ENCODE measurements at regions not wholly inside any gene's neighbourhood (a gene's known extent, or its start where the extent isn't known, plus 50 kb on each side); places are given as distances from the start of the nearest gene placed in this dataset.
"Not testable (repeated sequence)": the region's sequence is repeated elsewhere in the genome, so short reads cannot be mapped to it uniquely, and the experiment has no call there.

DNA sequence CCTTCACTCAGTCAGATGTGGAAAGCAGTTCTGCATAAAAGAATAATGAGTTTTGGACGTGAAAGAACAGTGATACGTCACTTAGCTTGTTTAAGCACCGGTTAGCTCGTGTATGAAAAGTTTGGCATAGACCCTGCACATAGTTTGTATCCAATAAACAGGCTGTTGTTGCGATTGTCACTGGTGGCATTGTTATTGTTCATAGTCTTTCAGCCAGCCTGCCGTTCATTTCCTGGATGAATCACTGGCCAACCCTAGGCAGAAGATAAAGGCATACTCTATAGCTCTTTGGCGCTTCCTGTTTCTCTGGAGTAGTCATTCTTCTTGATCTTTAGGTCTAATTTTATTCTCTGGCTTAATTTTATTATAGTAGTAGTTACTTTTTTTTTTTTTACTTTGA, 57.8 kb upstream of the ANKRD30A start:
- H3K27me3 ChIP-seq: no peaks in the 10 kb centered on the region
- no peak overlapping the region for H3K4me3 ChIP-seq
- no peaks in the 10 kb centered on the region for H3K36me3 ChIP-seq
- H3K9me3 ChIP-seq: no peaks in the 10 kb centered on the region
- no peak for DNase-seq
- TF ChIP-seq POLR2A (IDR thresholded peaks at IDR 0.05): no peak
- TF ChIP-seq, protein P1, sequence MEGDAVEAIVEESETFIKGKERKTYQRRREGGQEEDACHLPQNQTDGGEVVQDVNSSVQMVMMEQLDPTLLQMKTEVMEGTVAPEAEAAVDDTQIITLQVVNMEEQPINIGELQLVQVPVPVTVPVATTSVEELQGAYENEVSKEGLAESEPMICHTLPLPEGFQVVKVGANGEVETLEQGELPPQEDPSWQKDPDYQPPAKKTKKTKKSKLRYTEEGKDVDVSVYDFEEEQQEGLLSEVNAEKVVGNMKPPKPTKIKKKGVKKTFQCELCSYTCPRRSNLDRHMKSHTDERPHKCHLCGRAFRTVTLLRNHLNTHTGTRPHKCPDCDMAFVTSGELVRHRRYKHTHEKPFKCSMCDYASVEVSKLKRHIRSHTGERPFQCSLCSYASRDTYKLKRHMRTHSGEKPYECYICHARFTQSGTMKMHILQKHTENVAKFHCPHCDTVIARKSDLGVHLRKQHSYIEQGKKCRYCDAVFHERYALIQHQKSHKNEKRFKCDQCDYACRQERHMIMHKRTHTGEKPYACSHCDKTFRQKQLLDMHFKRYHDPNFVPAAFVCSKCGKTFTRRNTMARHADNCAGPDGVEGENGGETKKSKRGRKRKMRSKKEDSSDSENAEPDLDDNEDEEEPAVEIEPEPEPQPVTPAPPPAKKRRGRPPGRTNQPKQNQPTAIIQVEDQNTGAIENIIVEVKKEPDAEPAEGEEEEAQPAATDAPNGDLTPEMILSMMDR (IDR thresholded peaks at IDR 0.05): no peak
- no peaks in the 10 kb centered on the region for H3K4me1 ChIP-seq
- no peak overlapping the region for H3K27ac ChIP-seq

DNA sequence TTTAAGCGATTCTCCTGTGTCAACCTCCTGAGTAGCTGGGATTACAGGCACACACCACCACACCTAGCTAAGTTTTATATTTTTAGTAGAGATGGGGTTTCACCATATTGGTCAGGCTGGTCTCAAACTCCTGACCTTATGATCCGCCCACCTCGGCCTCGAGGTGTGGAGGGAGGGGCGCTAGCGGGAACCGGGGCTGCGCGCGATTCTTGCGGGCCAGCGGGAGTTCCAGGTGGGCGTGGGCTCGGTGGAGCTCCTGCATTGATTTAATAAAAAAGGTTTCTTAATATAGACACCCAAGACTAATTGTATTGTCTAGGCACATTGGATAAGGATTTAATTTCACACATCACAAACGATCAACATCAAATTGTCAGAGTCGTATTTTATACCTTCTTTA, 63.1 kb upstream of the ANKRD30A start:
- H3K4me1 ChIP-seq, DNase-seq, H3K9me3 ChIP-seq, H3K27me3 ChIP-seq, H3K27ac ChIP-seq, H3K4me3 ChIP-seq, H3K36me3 ChIP-seq: not testable (repeated sequence)

DNA sequence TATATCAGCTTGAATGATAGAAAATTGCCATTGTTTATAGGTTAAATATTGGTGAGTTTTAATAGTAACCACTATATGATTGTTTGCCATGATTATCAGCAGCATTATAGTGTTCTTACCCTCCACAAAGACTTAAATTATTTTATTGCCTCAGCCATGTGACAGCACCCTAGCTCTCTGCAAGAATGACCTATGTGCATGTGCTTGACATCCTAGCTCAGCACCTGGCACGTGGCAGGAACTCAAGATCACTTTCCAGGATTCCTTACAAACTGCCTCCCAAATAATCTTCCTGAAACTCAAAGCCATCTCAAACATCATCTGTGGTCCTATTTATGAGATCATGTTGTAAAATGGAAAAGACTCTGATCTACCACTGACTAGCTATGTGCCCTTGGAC, 68.1 kb upstream of the ANKRD30A start:
- no peak for DNase-seq

DNA sequence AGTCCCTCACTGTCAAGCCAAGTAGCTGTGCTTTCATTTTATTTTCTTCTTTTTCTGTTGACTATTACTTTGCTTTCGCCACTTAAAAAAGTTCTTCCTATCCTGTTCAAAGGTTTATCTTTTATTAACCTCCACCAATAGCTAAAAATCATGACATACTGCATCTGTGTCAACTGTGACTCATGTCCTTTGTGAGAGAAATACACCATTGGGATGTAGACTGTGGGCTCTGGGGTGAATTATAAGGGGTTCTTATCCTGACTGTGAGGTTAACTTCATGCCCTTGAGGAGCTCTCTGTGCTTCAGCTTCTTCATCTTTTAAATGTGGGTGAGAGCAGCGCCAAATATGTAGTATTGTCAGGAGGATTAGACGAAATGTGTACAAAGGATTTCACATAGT, 71.9 kb upstream of the ANKRD30A start:
- no peak for DNase-seq
- Histone ChIP-seq H3K27ac (no peak overlapping the region), H3K4me3 (no peak overlapping the region), H3K4me1 (no peaks in the 10 kb centered on the region), H3K27me3 (no peaks in the 10 kb centered on the region), H3K36me3 (no peaks in the 10 kb centered on the region), H3K9me3 (peaks cover 0 to 4% (median 0%) of the 10 kb centered on the region in 4 donors)
- TF ChIP-seq POLR2A (IDR thresholded peaks at IDR 0.05): no peak
- TF ChIP-seq, protein P1 (IDR thresholded peaks at IDR 0.05): no peak

More for the DNA sequence above, 68.1 kb upstream of the ANKRD30A start:
- Histone ChIP-seq H3K36me3 (no peaks in the 10 kb centered on the region), H3K9me3 (no peaks in the 10 kb centered on the region), H3K27ac (no peak overlapping the region), H3K27me3 (no peaks in the 10 kb centered on the region), H3K4me1 (no peaks in the 10 kb centered on the region), H3K4me3 (no peak overlapping the region)
- TF ChIP-seq, protein P1 (IDR thresholded peaks at IDR 0.05): no peak
- no peak for TF ChIP-seq POLR2A (IDR thresholded peaks at IDR 0.05)

DNA sequence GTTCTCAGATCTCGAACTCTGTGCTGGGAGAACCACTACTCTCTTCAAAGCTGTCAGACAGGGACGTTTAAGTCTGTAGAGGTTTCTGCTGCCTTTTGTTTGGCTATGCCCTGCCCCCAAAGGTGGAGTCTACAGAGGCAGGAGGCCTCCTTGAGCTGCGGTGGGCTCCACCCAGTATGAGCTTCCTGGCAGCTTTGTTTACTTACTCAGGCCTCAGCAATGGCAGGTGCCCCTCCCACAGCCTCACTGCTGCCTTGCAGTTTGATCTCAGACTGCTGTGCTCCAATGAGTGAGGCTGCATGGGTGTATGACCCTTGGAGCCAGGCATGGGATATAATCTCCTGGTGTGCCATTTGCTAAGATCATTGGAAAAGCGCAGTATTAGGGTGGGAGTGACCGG, 75.4 kb upstream of the ANKRD30A start:
- H3K4me3 ChIP-seq, DNase-seq, H3K27me3 ChIP-seq, H3K36me3 ChIP-seq, H3K27ac ChIP-seq, H3K4me1 ChIP-seq, H3K9me3 ChIP-seq: not testable (repeated sequence)

DNA sequence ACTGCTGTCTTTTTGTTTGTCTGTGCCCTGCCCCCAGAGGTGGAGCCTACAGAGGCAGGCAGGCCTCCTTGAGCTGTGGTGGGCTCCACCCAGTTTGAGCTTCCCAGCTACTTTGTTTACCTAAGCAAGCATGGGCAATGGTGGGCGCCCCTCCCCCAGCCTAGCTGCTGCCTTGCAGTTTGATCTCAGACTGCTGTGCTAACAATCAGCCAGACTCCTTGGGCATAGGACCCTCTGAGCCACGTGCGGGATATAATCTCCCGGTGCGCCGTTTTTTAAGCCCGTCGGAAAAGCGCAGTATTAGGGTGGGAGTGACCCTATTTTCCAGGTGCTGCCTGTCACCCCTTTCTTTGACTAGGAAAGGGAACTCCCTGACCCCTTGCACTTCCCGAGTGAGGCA, 81.1 kb upstream of the ANKRD30A start:
- not testable (repeated sequence) for H3K27me3 ChIP-seq, H3K4me3 ChIP-seq, H3K27ac ChIP-seq, H3K9me3 ChIP-seq, H3K36me3 ChIP-seq, H3K4me1 ChIP-seq, DNase-seq

DNA sequence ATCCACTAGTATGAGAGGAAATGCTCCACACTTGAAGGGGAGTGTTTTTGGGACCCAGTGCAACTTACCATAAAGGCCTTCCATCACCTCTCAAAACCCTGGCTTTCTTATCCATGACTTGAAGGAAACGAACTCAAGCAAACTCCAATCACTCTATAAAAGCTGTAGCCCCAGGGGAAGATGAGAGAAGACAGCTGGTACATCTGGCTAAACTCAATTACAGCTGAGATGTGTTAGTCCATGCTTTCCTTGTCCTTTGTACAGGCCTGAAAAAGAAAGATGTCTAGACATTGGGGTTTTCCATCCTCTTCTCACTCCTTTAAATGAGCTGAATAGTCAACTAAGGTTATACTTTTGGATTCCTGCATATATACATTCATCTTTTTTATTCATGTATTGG, 89.5 kb upstream of the ANKRD30A start:
- TF ChIP-seq POLR2A (IDR thresholded peaks at IDR 0.05): no peak
- TF ChIP-seq, protein P1 (IDR thresholded peaks at IDR 0.05): no peak
- Histone ChIP-seq H3K36me3 (no peaks in the 10 kb centered on the region), H3K27me3 (no peaks in the 10 kb centered on the region), H3K4me1 (no peaks in the 10 kb centered on the region), H3K9me3 (no peaks in the 10 kb centered on the region), H3K4me3 (no peak overlapping the region), H3K27ac (no peak overlapping the region)
- DNase-seq: no peak

Measured in Peyer's patch (tissue), 4 donors.